ENCODE measurements at regions not wholly inside any gene's neighbourhood (a gene's known extent, or its start where the extent isn't known, plus 50 kb on each side); places are given as distances from the start of the nearest gene placed in this dataset.
"Not testable (repeated sequence)": the region's sequence is repeated elsewhere in the genome, so short reads cannot be mapped to it uniquely, and the experiment has no call there.

DNA sequence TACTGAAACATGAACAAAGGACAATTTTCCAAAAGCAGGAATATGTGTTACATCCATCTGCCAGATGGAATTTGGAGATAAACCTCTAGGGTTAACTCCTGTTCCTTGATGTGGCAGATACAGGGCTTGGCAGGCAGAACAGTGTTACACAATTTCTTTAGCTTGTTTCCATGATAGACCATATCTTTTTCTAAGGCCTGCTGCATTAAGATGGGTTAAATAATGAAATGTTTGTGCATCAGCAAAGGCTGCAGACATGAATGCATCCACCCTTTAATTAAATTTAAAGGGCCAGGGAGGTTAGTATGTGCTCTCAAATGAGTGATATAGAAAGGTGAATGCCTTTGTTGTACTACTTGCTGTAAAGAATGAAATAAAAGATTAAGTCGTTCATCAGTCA, 50.1 kb upstream of the WDR44 start:
- TF ChIP-seq, protein P1, sequence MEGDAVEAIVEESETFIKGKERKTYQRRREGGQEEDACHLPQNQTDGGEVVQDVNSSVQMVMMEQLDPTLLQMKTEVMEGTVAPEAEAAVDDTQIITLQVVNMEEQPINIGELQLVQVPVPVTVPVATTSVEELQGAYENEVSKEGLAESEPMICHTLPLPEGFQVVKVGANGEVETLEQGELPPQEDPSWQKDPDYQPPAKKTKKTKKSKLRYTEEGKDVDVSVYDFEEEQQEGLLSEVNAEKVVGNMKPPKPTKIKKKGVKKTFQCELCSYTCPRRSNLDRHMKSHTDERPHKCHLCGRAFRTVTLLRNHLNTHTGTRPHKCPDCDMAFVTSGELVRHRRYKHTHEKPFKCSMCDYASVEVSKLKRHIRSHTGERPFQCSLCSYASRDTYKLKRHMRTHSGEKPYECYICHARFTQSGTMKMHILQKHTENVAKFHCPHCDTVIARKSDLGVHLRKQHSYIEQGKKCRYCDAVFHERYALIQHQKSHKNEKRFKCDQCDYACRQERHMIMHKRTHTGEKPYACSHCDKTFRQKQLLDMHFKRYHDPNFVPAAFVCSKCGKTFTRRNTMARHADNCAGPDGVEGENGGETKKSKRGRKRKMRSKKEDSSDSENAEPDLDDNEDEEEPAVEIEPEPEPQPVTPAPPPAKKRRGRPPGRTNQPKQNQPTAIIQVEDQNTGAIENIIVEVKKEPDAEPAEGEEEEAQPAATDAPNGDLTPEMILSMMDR (IDR thresholded peaks at IDR 0.05), result not testable (repeated sequence)
- TF ChIP-seq EZH2 (IDR thresholded peaks at IDR 0.05; ENCODE audit: borderline replicate concordance, insufficient read depth, low read depth, low read length, poor library complexity, severe bottlenecking), result not testable (repeated sequence)

Measured in B cell (primary cell).